Esophagus squamous epithelium (tissue), 4 donors: ENCODE measurements at regions not wholly inside any gene's neighbourhood (a gene's known extent, or its start where the extent isn't known, plus 50 kb on each side); places are given as distances from the start of the nearest gene placed in this dataset.

Experiments used
- CTCF ChIP-seq, 6 experiments: fragments of 450-650 bp in 4 of 6; fragments of 200-600 bp in 2 of 6; sonication (generic) in 2 of 6; IDR thresholded peaks; one replicate each; pipeline ENCODE4 v1.5.1; 2016 to 2019; ENCODE audit warnings: antibody characterized with exemption in 6 of 6, mild to moderate bottlenecking in 4 of 6, moderate library complexity in 4 of 6
- POLR2A ChIP-seq, 4 donors: fragments of 450-650 bp; IDR thresholded peaks; one replicate each; pipeline ENCODE4 v1.6.1; 2017; ENCODE audit warnings: antibody characterized with exemption in 4 of 4, mild to moderate bottlenecking in 4 of 4, moderate library complexity in 3 of 4

GRCh38 chr2:64865831-64866345 is 123.3 kb upstream of the SLC1A4 start:
- TF ChIP-seq CTCF (IDR thresholded peaks at IDR 0.05), result peak in 1 of 6 experiments; percentile 57
- TF ChIP-seq POLR2A (IDR thresholded peaks at IDR 0.05), result no peak
